ENCODE measurements at regions not wholly inside any gene's neighbourhood (a gene's known extent, or its start where the extent isn't known, plus 50 kb on each side); places are given as distances from the start of the nearest gene placed in this dataset.

GRCh38 chr9:99752417-99753109 is 69.1 kb upstream of the NR4A3 start:
- H2AFZ ChIP-seq (ENCODE audit: low read length), result no peak overlapping the region
- no peaks in the 10 kb centered on the region for H3K27me3 Mint-ChIP-seq (ENCODE audit: low read depth)

More at GRCh38 chr9:99752417-99753109, 69.1 kb upstream of the NR4A3 start:
- Histone ChIP-seq H4K91ac (ENCODE audit: insufficient read length, low read depth, low read length) (no peak overlapping the region), H3K9me3 (ENCODE audit: control insufficient read depth, low read depth, low read length) (no peaks in the 10 kb centered on the region), H3K14ac (ENCODE audit: insufficient read depth, low read length) (no peak overlapping the region), H4K5ac (ENCODE audit: insufficient read length, low read depth, low read length) (no peak overlapping the region), H3K23me2 (ENCODE audit: insufficient read length, low read depth, low read length, poor library complexity, severe bottlenecking) (no peaks in the 10 kb centered on the region), H2AK5ac (ENCODE audit: insufficient read length, low read length) (no peak overlapping the region), H3K4me1 (ENCODE audit: insufficient read depth, low read length) (no peaks in the 10 kb centered on the region), H2BK120ac (ENCODE audit: low read depth, low read length, poor library complexity, severe bottlenecking) (no peak overlapping the region), H3K79me2 (ENCODE audit: insufficient read depth, low read length) (no peaks in the 10 kb centered on the region), H3K79me1 (ENCODE audit: insufficient read depth, low read depth, low read length, poor library complexity, severe bottlenecking) (no peaks in the 10 kb centered on the region), H3K4me2 (ENCODE audit: insufficient read depth, insufficient read length, low read length) (no peak overlapping the region), H3K56ac (ENCODE audit: insufficient read length, low read depth, low read length) (no peak overlapping the region), H2BK12ac (ENCODE audit: insufficient read length, low read depth, low read length) (no peak overlapping the region), H3K27me3 (ENCODE audit: insufficient read depth, low read length) (no peaks in the 10 kb centered on the region), H3K23ac (ENCODE audit: insufficient read length, low read depth, low read length) (no peak overlapping the region), H3K27ac (ENCODE audit: insufficient read length, low read depth, low read length) (no peak overlapping the region), H3K9ac (ENCODE audit: extremely low read depth, insufficient read length, low read length) (no peak overlapping the region), H3K18ac (ENCODE audit: insufficient read length, low read depth, low read length) (no peak overlapping the region), H4K20me1 (ENCODE audit: control insufficient read depth, insufficient read depth, insufficient read length) (no peaks in the 10 kb centered on the region), H3K4ac (ENCODE audit: low read depth, low read length) (no peak overlapping the region), H4K8ac (replicated peaks; ENCODE audit: insufficient read length, low read depth, low read length) (no peak overlapping the region), H2BK5ac (ENCODE audit: insufficient read length, low read length) (no peak overlapping the region), H3T11ph (ENCODE audit: low read length) (no peak overlapping the region), H2BK15ac (ENCODE audit: low read depth, low read length) (no peak overlapping the region), H2BK20ac (ENCODE audit: low read depth, low read length, poor library complexity, severe bottlenecking) (no peak overlapping the region)
- Mint-ChIP-seq H3K36me3 (ENCODE audit: insufficient read depth in 1 of 3, low read depth in 3 of 3) (no peaks in the 10 kb centered on the region), H3K4me3 (no peak overlapping the region), H3K9me3 (no peaks in the 10 kb centered on the region), H3K27ac (no peak overlapping the region), H3K4me1 (peaks cover 0 to 4% of the 10 kb centered on the region in 2 experiments; a peak in 1 of 4 replicates)
- TF ChIP-seq, protein P1, sequence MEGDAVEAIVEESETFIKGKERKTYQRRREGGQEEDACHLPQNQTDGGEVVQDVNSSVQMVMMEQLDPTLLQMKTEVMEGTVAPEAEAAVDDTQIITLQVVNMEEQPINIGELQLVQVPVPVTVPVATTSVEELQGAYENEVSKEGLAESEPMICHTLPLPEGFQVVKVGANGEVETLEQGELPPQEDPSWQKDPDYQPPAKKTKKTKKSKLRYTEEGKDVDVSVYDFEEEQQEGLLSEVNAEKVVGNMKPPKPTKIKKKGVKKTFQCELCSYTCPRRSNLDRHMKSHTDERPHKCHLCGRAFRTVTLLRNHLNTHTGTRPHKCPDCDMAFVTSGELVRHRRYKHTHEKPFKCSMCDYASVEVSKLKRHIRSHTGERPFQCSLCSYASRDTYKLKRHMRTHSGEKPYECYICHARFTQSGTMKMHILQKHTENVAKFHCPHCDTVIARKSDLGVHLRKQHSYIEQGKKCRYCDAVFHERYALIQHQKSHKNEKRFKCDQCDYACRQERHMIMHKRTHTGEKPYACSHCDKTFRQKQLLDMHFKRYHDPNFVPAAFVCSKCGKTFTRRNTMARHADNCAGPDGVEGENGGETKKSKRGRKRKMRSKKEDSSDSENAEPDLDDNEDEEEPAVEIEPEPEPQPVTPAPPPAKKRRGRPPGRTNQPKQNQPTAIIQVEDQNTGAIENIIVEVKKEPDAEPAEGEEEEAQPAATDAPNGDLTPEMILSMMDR (conservative IDR thresholded peaks at IDR 0.05), result no peak
- WGBS (ENCODE audit: extremely low coverage, insufficient read length, low lambda C conversion rate), result no CpG with 5 or more reads among the region's 4 CpGs
- no peak for DNase-seq
